ENCODE measurements at regions not wholly inside any gene's neighbourhood (a gene's known extent, or its start where the extent isn't known, plus 50 kb on each side); places are given as distances from the start of the nearest gene placed in this dataset.

DNA sequence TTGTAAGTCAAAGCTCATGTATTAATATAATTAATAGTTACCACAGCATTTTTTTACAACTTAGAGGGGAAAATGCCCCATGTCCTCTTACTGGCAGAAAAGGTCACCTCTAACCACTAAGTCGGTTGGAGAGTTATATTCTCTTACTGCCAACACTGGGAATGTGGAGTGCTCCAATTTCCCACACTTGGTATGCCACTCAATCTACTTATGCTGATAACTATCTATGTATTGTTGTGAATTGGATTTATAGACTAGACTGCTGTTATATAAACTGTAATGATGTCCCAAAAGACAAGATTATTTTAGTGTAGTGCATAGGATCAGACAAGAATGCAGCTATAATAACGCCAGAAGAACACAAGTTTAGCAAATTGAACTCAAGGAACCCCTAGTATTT, 2385.2 kb upstream of the C9orf72 start:
- Histone ChIP-seq H3K4me2 (no peak overlapping the region), H3K4me1 (replicated peaks; ENCODE audit: insufficient read depth) (no peaks in the 10 kb centered on the region), H3K9me3 (ENCODE audit: insufficient read depth, low read depth) (no peaks in the 10 kb centered on the region), H3K27me3 (ENCODE audit: insufficient read depth, low read depth) (no peaks in the 10 kb centered on the region), H3F3A (ENCODE audit: insufficient read depth, low read depth) (no peaks in the 10 kb centered on the region), H3K27ac (no peak overlapping the region), H2AFZ (no peak overlapping the region), H3K9me2 (ENCODE audit: insufficient read depth) (no peaks in the 10 kb centered on the region), H3K79me2 (ENCODE audit: low read depth) (no peaks in the 10 kb centered on the region), H3K4me3 (no peak overlapping the region), H3K36me3 (ENCODE audit: low read depth) (no peaks in the 10 kb centered on the region), H4K20me1 (ENCODE audit: insufficient read depth) (no peaks in the 10 kb centered on the region)
- no peak for DNase-seq
- TF ChIP-seq EZH2 (IDR thresholded peaks at IDR 0.05; ENCODE audit: low read depth): no peak
- TF ChIP-seq, protein P1, sequence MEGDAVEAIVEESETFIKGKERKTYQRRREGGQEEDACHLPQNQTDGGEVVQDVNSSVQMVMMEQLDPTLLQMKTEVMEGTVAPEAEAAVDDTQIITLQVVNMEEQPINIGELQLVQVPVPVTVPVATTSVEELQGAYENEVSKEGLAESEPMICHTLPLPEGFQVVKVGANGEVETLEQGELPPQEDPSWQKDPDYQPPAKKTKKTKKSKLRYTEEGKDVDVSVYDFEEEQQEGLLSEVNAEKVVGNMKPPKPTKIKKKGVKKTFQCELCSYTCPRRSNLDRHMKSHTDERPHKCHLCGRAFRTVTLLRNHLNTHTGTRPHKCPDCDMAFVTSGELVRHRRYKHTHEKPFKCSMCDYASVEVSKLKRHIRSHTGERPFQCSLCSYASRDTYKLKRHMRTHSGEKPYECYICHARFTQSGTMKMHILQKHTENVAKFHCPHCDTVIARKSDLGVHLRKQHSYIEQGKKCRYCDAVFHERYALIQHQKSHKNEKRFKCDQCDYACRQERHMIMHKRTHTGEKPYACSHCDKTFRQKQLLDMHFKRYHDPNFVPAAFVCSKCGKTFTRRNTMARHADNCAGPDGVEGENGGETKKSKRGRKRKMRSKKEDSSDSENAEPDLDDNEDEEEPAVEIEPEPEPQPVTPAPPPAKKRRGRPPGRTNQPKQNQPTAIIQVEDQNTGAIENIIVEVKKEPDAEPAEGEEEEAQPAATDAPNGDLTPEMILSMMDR (conservative IDR thresholded peaks at IDR 0.05): no peak
- POLR2A ChIA-PET (ENCODE audit: unreplicated experiment): no interaction called here
- CTCF ChIA-PET: no interaction called here
- BruUV-seq (replicated peaks): no TSS peak
- intact Hi-C loops (cut with micrococcal nuclease; ENCODE audit: unreplicated experiment): no loop called here

DNA sequence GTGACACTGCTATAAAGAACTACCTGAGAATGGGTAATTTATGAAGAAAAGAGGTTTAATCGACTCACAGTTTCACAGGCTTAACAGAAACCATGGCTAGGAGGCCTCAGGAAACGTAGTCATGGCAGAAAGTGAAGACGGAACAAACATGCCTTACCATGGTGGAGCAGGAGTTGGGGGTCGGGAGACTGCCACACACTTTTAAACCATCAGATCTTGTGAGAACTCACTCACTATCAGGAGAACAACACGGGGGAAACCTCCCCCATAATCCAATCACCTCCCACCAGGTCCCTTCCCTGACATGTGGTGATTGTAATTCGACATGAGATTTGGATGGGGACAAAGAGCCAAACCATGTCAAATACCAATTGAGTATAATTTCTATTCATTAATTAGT, 2392.6 kb upstream of the C9orf72 start:
- BruUV-seq (replicated peaks): no TSS peak
- no peaks in the 10 kb centered on the region for H3F3A ChIP-seq (ENCODE audit: insufficient read depth, low read depth)
- H3K4me2 ChIP-seq: no peak overlapping the region
- no peak for DNase-seq
- no peaks in the 10 kb centered on the region for H3K4me1 ChIP-seq (replicated peaks; ENCODE audit: insufficient read depth)
- H3K79me2 ChIP-seq (ENCODE audit: low read depth): no peaks in the 10 kb centered on the region
- TF ChIP-seq, protein P1 (conservative IDR thresholded peaks at IDR 0.05): no peak
- TF ChIP-seq EZH2 (IDR thresholded peaks at IDR 0.05; ENCODE audit: low read depth): no peak
- no peaks in the 10 kb centered on the region for H3K9me3 ChIP-seq (ENCODE audit: insufficient read depth, low read depth)
- H2AFZ ChIP-seq: no peak overlapping the region
- no peaks in the 10 kb centered on the region for H3K36me3 ChIP-seq (ENCODE audit: low read depth)
- ChIA-PET CTCF (no interaction called here), POLR2A (ENCODE audit: unreplicated experiment) (no interaction called here)
- intact Hi-C loops (cut with micrococcal nuclease; ENCODE audit: unreplicated experiment): no loop called here
- no peaks in the 10 kb centered on the region for H4K20me1 ChIP-seq (ENCODE audit: insufficient read depth)
- no peaks in the 10 kb centered on the region for H3K27me3 ChIP-seq (ENCODE audit: insufficient read depth, low read depth)
- no peaks in the 10 kb centered on the region; the same call in 1 of the 2 replicates for H3K9me2 ChIP-seq (ENCODE audit: insufficient read depth)
- H3K4me3 ChIP-seq: no peak overlapping the region
- no peak overlapping the region for H3K27ac ChIP-seq

DNA sequence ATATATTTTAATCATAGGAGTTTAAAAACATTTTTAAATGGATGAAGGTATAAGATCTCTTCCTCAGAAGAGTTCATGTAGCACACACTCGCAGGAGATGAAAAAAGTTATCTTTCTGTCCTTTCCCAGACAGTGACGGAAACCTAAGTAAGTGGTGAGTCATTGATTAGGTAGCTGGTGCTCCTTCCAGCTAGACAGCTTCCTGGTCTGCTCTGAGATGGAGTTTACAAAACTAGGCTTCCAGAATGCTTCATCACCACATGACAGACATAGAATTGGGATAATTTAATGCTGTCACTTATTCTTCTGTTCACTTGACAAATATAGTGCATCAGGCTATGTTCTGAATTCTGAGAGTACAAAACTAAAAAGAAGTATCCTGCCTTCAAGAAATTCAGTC, 2393.0 kb upstream of the C9orf72 start:
- intact Hi-C loops (cut with micrococcal nuclease; ENCODE audit: unreplicated experiment): no loop called here
- BruUV-seq (replicated peaks): no TSS peak
- no peaks in the 10 kb centered on the region for H3K79me2 ChIP-seq (ENCODE audit: low read depth)
- no peaks in the 10 kb centered on the region; the same call in 1 of the 2 replicates for H3K9me2 ChIP-seq (ENCODE audit: insufficient read depth)
- H4K20me1 ChIP-seq (ENCODE audit: insufficient read depth): no peaks in the 10 kb centered on the region
- no peak overlapping the region for H3K4me3 ChIP-seq
- ChIA-PET POLR2A (ENCODE audit: unreplicated experiment) (no interaction called here), CTCF (no interaction called here)
- H3F3A ChIP-seq (ENCODE audit: insufficient read depth, low read depth): no peaks in the 10 kb centered on the region
- no peak overlapping the region for H3K4me2 ChIP-seq
- DNase-seq: peak in 1 of 2 experiments; percentile 4
- no peaks in the 10 kb centered on the region for H3K9me3 ChIP-seq (ENCODE audit: insufficient read depth, low read depth)
- H3K36me3 ChIP-seq (ENCODE audit: low read depth): no peaks in the 10 kb centered on the region
- no peaks in the 10 kb centered on the region for H3K4me1 ChIP-seq (replicated peaks; ENCODE audit: insufficient read depth)
- no peak overlapping the region for H2AFZ ChIP-seq
- no peak overlapping the region for H3K27ac ChIP-seq
- no peaks in the 10 kb centered on the region for H3K27me3 ChIP-seq (ENCODE audit: insufficient read depth, low read depth)
- TF ChIP-seq, protein P1 (conservative IDR thresholded peaks at IDR 0.05): no peak

Data from PC-9 (cell line).